COR-L47 (cell line): ENCODE measurements at regions not wholly inside any gene's neighbourhood (a gene's known extent, or its start where the extent isn't known, plus 50 kb on each side); places are given as distances from the start of the nearest gene placed in this dataset.
A peak's percentile ranks its signal among the peaks of the same experiment; 100 is the strongest.
"Not testable (repeated sequence)": the region's sequence is repeated elsewhere in the genome, so short reads cannot be mapped to it uniquely, and the experiment has no call there.

ENCODE experiments used
- DNase-seq: peaks from one replicate; lab custom pipeline; 2025; lab: John Stamatoyannopoulos, UW

GRCh38 chr6:71053475-71053874, 96.6 kb upstream of the B3GAT2 start:
- DNase-seq = no peak

- DNase-seq = no peak
Observed at GRCh38 chr6:71056656-71057055, 99.8 kb upstream of the B3GAT2 start.

- no peak for DNase-seq
Observed at GRCh38 chr6:71066153-71066552, 109.3 kb upstream of the B3GAT2 start.

GRCh38 chr6:71067816-71068215, 111.0 kb upstream of the B3GAT2 start:
- DNase-seq = no peak

- no peak for DNase-seq
Observed at GRCh38 chr6:71072508-71072907, 115.6 kb upstream of the B3GAT2 start.

GRCh38 chr6:71077655-71078054, 120.8 kb upstream of the B3GAT2 start:
- DNase-seq = no peak

GRCh38 chr6:71079677-71080076, 122.8 kb upstream of the B3GAT2 start:
- DNase-seq = no peak

- no peak for DNase-seq
Observed at GRCh38 chr6:71080133-71080532, 123.3 kb upstream of the B3GAT2 start.

- DNase-seq = no peak
Observed at GRCh38 chr6:71080826-71081225, 124.0 kb upstream of the B3GAT2 start.

- no peak for DNase-seq
Observed at GRCh38 chr6:71082033-71082650, 125.3 kb upstream of the B3GAT2 start.

- DNase-seq = no peak
Observed at GRCh38 chr6:71083308-71083820, 126.5 kb upstream of the B3GAT2 start.

- DNase-seq = no peak
Observed at GRCh38 chr6:71088166-71088565, 131.3 kb upstream of the B3GAT2 start.

GRCh38 chr6:71090217-71090616, 133.4 kb upstream of the B3GAT2 start:
- DNase-seq = no peak

- DNase-seq = no peak
Observed at GRCh38 chr6:71091167-71091566, 134.3 kb upstream of the B3GAT2 start.

GRCh38 chr6:71091956-71092355, 135.1 kb upstream of the B3GAT2 start:
- no peak for DNase-seq

- not testable (repeated sequence) for DNase-seq
Observed at GRCh38 chr6:71097264-71097663, 140.4 kb upstream of the B3GAT2 start.

- no peak for DNase-seq
Observed at GRCh38 chr6:71099649-71100048, 142.8 kb upstream of the B3GAT2 start.

GRCh38 chr6:71103130-71103529, 146.3 kb upstream of the B3GAT2 start:
- no peak for DNase-seq

GRCh38 chr6:71103641-71104040, 146.8 kb upstream of the B3GAT2 start:
- no peak for DNase-seq

GRCh38 chr6:71106276-71106675, 149.4 kb upstream of the B3GAT2 start:
- DNase-seq = no peak

- peak; percentile 75 for DNase-seq
Observed at GRCh38 chr6:71107911-71108420, 151.1 kb upstream of the B3GAT2 start.

GRCh38 chr6:71114544-71114943, 157.7 kb upstream of the B3GAT2 start:
- DNase-seq = no peak

GRCh38 chr6:71114986-71115385, 158.1 kb upstream of the B3GAT2 start:
- DNase-seq = no peak

GRCh38 chr6:71119560-71119959, 162.7 kb upstream of the B3GAT2 start:
- no peak for DNase-seq
